T-helper 1 cell (primary cell): ENCODE measurements at regions not wholly inside any gene's neighbourhood (a gene's known extent, or its start where the extent isn't known, plus 50 kb on each side); places are given as distances from the start of the nearest gene placed in this dataset.

Experiments used
- DNase-seq, 5 donors: peaks; one replicate each; pipeline ENCODE4 v3.0.0-alpha.2; 2012 to 2020

- DNase-seq = no peak
These were observed 393.0 kb downstream of the HAPSTR1 start for GRCh38 chr16:9484426-9484825.

- DNase-seq = no peak
These were observed 393.4 kb downstream of the HAPSTR1 start for GRCh38 chr16:9484881-9485280.

- no peak for DNase-seq
These were observed 398.5 kb downstream of the HAPSTR1 start for GRCh38 chr16:9489835-9490467.

GRCh38 chr16:9495824-9496223 is 404.4 kb downstream of the HAPSTR1 start:
- no peak for DNase-seq

- no peak for DNase-seq
These were observed 406.3 kb downstream of the HAPSTR1 start for GRCh38 chr16:9497750-9498149.

GRCh38 chr16:9499941-9500593 is 408.6 kb downstream of the HAPSTR1 start:
- DNase-seq = no peak

GRCh38 chr16:9500872-9501271 is 409.4 kb downstream of the HAPSTR1 start:
- no peak for DNase-seq

- DNase-seq = no peak
These were observed 412.0 kb downstream of the HAPSTR1 start for GRCh38 chr16:9503251-9503984.

GRCh38 chr16:9508328-9508936 is 417.0 kb downstream of the HAPSTR1 start:
- no peak for DNase-seq

- no peak for DNase-seq
These were observed 418.2 kb downstream of the HAPSTR1 start for GRCh38 chr16:9509663-9510062.

- no peak for DNase-seq
These were observed 419.9 kb downstream of the HAPSTR1 start for GRCh38 chr16:9511389-9511788.

GRCh38 chr16:9516444-9516843 is 425.0 kb downstream of the HAPSTR1 start:
- DNase-seq = no peak

- no peak for DNase-seq
These were observed 426.6 kb downstream of the HAPSTR1 start for GRCh38 chr16:9518051-9518450.

- no peak for DNase-seq
These were observed 427.1 kb downstream of the HAPSTR1 start for GRCh38 chr16:9518581-9518980.

- DNase-seq = no peak
These were observed 430.4 kb downstream of the HAPSTR1 start for GRCh38 chr16:9521749-9522370.

GRCh38 chr16:9522614-9523013 is 431.2 kb downstream of the HAPSTR1 start:
- DNase-seq = no peak

- no peak for DNase-seq
These were observed 432.6 kb downstream of the HAPSTR1 start for GRCh38 chr16:9523994-9524393.

GRCh38 chr16:9525037-9525436 is 433.6 kb downstream of the HAPSTR1 start:
- DNase-seq = no peak

- DNase-seq = no peak
These were observed 435.3 kb downstream of the HAPSTR1 start for GRCh38 chr16:9526791-9527190.

GRCh38 chr16:9527976-9528375 is 436.5 kb downstream of the HAPSTR1 start:
- no peak for DNase-seq

GRCh38 chr16:9528511-9529079 is 437.2 kb downstream of the HAPSTR1 start:
- no peak for DNase-seq

- no peak for DNase-seq
These were observed 441.6 kb downstream of the HAPSTR1 start for GRCh38 chr16:9533042-9533441.

- no peak for DNase-seq
These were observed 443.3 kb downstream of the HAPSTR1 start for GRCh38 chr16:9534759-9535158.
